Peyer's patch (tissue), 4 donors: ENCODE measurements at regions not wholly inside any gene's neighbourhood (a gene's known extent, or its start where the extent isn't known, plus 50 kb on each side); places are given as distances from the start of the nearest gene placed in this dataset.

ENCODE experiments used
- CTCF ChIP-seq, 6 experiments: fragments of 450-650 bp in 4 of 6; fragments of 200-600 bp in 2 of 6; sonication (generic) in 1 of 6; IDR thresholded peaks; one replicate each; pipeline ENCODE4 v1.5.1; 2017 to 2019; ENCODE audit warnings: antibody characterized with exemption in 6 of 6, mild to moderate bottlenecking in 3 of 6, moderate library complexity in 1 of 6
- POLR2A ChIP-seq, 2 donors: fragments of 450-650 bp; IDR thresholded peaks; one replicate each; pipeline ENCODE4 v1.5.1; 2017; ENCODE audit warnings: antibody characterized with exemption in 2 of 2, mild to moderate bottlenecking in 2 of 2, moderate library complexity in 2 of 2

GRCh38 chr13:73894995-73895571 lies 239.1 kb downstream of the KLF12 start:
- no peak for TF ChIP-seq CTCF (IDR thresholded peaks at IDR 0.05)
- no peak for TF ChIP-seq POLR2A (IDR thresholded peaks at IDR 0.05)
